Pancreas (tissue), 10 donors: ENCODE measurements at regions not wholly inside any gene's neighbourhood (a gene's known extent, or its start where the extent isn't known, plus 50 kb on each side); places are given as distances from the start of the nearest gene placed in this dataset.

Experiments used
- ATAC-seq, 4 donors: fragments of 200-7000 bp; cut with Tn5 transposase; one replicate each; pipeline versions ENCODE4 v1.8.0 to v1.9.1; 2020; ENCODE audit warnings: mild to moderate bottlenecking in 4 of 4, moderate library complexity in 4 of 4
- DNase-seq, 6 donors: peaks; one replicate each; pipeline ENCODE4 v3.0.0-alpha.2; 2020
- FAIRE-seq: peaks from 2 replicates; lab custom pipeline; 2012; peaks lifted over from hg19 to GRCh38; lab: Jason Lieb, UNC
- H3K27ac ChIP-seq, 4 donors: fragments of 200-600 bp; sonication (generic); 1 replicate in 3 of 4; 2 replicates in 1 of 4; pipeline versions ENCODE4 v1.5.0 to v1.8.0; 2020
- H3K27me3 ChIP-seq, 4 donors: fragments of 200-600 bp; one replicate each; pipeline ENCODE4 v1.8.0; 2021
- H3K36me3 ChIP-seq, 3 donors: fragments of 200-600 bp; sonication (generic) in 1 of 3; one replicate each; pipeline versions ENCODE4 v1.5.0 to v1.8.0; 2020 to 2021
- H3K4me1 ChIP-seq, 3 donors: fragments of 200-600 bp; one replicate each; pipeline ENCODE4 v1.8.0; 2021
- H3K4me3 ChIP-seq, 4 donors: fragments of 200-600 bp; sonication (generic) in 2 of 4; one replicate each; pipeline versions ENCODE4 v1.5.0 to v1.8.0; 2020 to 2021
- H3K9me3 ChIP-seq, 4 donors: fragments of 200-600 bp; one replicate each; pipeline ENCODE4 v1.8.0; 2021
- CTCF ChIP-seq, 4 donors: fragments of 200-600 bp; sonication (generic) in 3 of 4; IDR thresholded peaks; one replicate each; pipeline versions ENCODE4 v1.5.0 to v1.8.0; 2021; ENCODE audit warnings: antibody characterized with exemption in 4 of 4
- WGBS, 2 donors: extraction: QIAGEN DNeasy Blood & Tissue Kit; methylation state at CpG; one replicate each; pipeline ENCODE4 v1.1.7; 2013; 5-methylcytosine and 5-hydroxymethylcytosine counted together
- intact Hi-C, 3 donors: fragments of 100-400 bp; cut with DNase I; formaldehyde crosslinking; loops; one replicate each; pipeline versions ENCODE4 v1.11.1 to v1.14.2; 2022
- donor health status: healthy with polysubstance abuse.
- donor health status: DM: no; HTN: no; CAD: no; lungs with moderate emphysema.
- donor health status: DM: no; HTN: no; CAD: no.
- donor health status: control.
- donor health status: control.
- donor health status: Bipolar disorder and iron deficiency.
- donor health status: DM: yes; HTN: yes; CAD: no.
- donor health status: DM: no; HTN: no; CAD: no.
- donor health status: DM: no; HTN: no; CAD: no.
- donor health status: DM: yes; HTN: yes; CAD: no.

- 62 to 76% methylated on average over 1 of the region's 1 CpG for WGBS, 2 donors
Measured at GRCh38 chr3:163692494-163692893, 1385.8 kb downstream of the SI start.

GRCh38 chr3:163684651-163685050 lies 1393.6 kb downstream of the SI start:
- no peak overlapping the region for H3K4me3 ChIP-seq
- intact Hi-C loops: no loop called here
- ATAC-seq: no peak
- no peak for FAIRE-seq
- no peaks in the 10 kb centered on the region for H3K36me3 ChIP-seq
- H3K27ac ChIP-seq: no peak overlapping the region
- H3K4me1 ChIP-seq: no peaks in the 10 kb centered on the region
- H3K9me3 ChIP-seq: no peaks in the 10 kb centered on the region
- no peaks in the 10 kb centered on the region for H3K27me3 ChIP-seq
- 36 to 64% methylated on average over 2 of the region's 2 CpGs for WGBS, 2 donors
- no peak for DNase-seq
- TF ChIP-seq CTCF (IDR thresholded peaks at IDR 0.05): no peak

More at GRCh38 chr3:163692494-163692893, 1385.8 kb downstream of the SI start:
- ATAC-seq (no peak), FAIRE-seq (no peak), DNase-seq (no peak)
- no peak for TF ChIP-seq CTCF (IDR thresholded peaks at IDR 0.05)
- no peaks in the 10 kb centered on the region for H3K27me3 ChIP-seq
- no peak overlapping the region for H3K4me3 ChIP-seq
- H3K4me1 ChIP-seq: no peaks in the 10 kb centered on the region
- intact Hi-C loops: no loop called here
- no peak overlapping the region for H3K27ac ChIP-seq
- H3K36me3 ChIP-seq: no peaks in the 10 kb centered on the region
- no peaks in the 10 kb centered on the region for H3K9me3 ChIP-seq

- no peak overlapping the region for H3K4me3 ChIP-seq
- DNase-seq (no peak), FAIRE-seq (no peak), ATAC-seq (no peak)
- H3K4me1 ChIP-seq: no peaks in the 10 kb centered on the region
- H3K27me3 ChIP-seq: no peaks in the 10 kb centered on the region
- no peak for TF ChIP-seq CTCF (IDR thresholded peaks at IDR 0.05)
- intact Hi-C loops: no loop called here
- H3K36me3 ChIP-seq: no peaks in the 10 kb centered on the region
- H3K27ac ChIP-seq: no peak overlapping the region
- H3K9me3 ChIP-seq: no peaks in the 10 kb centered on the region
Measured at GRCh38 chr3:163672954-163673353, 1405.3 kb downstream of the SI start.

GRCh38 chr3:163671201-163671600 lies 1407.1 kb downstream of the SI start:
- Histone ChIP-seq H3K27me3 (no peaks in the 10 kb centered on the region), H3K4me1 (no peaks in the 10 kb centered on the region), H3K4me3 (no peak overlapping the region), H3K9me3 (no peaks in the 10 kb centered on the region), H3K36me3 (no peaks in the 10 kb centered on the region), H3K27ac (no peak overlapping the region)
- intact Hi-C loops: no loop called here
- 82 to 89% methylated on average over 3 of the region's 3 CpGs for WGBS, 2 donors
- DNase-seq (no peak), FAIRE-seq (no peak), ATAC-seq (no peak)
- TF ChIP-seq CTCF (IDR thresholded peaks at IDR 0.05): no peak

GRCh38 chr3:163664466-163664865 lies 1413.8 kb downstream of the SI start:
- FAIRE-seq (no peak), DNase-seq (no peak), ATAC-seq (no peak)
- Histone ChIP-seq H3K27me3 (no peaks in the 10 kb centered on the region), H3K4me3 (no peak overlapping the region), H3K36me3 (no peaks in the 10 kb centered on the region), H3K9me3 (no peaks in the 10 kb centered on the region), H3K4me1 (no peaks in the 10 kb centered on the region), H3K27ac (no peak overlapping the region)
- no peak for TF ChIP-seq CTCF (IDR thresholded peaks at IDR 0.05)
- intact Hi-C loops: no loop called here
- WGBS, 2 donors: 65 to 74% methylated on average over 2 of the region's 2 CpGs
